NB4 (cell line): ENCODE measurements at regions not wholly inside any gene's neighbourhood (a gene's known extent, or its start where the extent isn't known, plus 50 kb on each side); places are given as distances from the start of the nearest gene placed in this dataset.

Source experiments
- POLR2A ChIP-seq: IDR thresholded peaks from 2 replicates; pipeline ENCODE4 v1.6.1; 2011; ENCODE audit warnings: mild to moderate bottlenecking; ENCODE audit not compliant: insufficient read length; ENCODE audit errors: extremely low read depth
- TF ChIP-seq, protein P1 (sequence below): IDR thresholded peaks from one replicate; pipeline ENCODE4 v1.5.1; 2012; ENCODE audit warnings: low read depth, low read length

DNA sequence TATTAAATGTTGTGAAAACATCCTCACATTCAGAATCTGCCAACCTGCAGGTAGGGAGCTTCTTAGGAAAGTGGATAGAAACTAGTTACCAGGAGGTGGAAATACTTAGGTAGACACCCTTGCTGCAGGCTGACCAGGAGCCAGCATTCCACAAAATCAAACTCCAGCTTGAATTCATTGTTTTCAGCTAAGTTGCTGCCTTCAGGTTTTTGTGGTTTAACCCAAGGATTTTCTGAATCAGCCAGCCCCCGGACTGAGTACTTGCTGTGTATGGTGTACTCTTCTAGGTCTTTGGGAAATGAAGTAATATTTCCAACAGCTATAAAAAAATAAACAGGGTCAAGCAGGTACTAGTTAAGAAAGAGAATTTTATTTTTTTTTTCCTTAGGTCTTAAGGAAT is 192.1 kb upstream of the CHST9 start:
- TF ChIP-seq, protein P1, sequence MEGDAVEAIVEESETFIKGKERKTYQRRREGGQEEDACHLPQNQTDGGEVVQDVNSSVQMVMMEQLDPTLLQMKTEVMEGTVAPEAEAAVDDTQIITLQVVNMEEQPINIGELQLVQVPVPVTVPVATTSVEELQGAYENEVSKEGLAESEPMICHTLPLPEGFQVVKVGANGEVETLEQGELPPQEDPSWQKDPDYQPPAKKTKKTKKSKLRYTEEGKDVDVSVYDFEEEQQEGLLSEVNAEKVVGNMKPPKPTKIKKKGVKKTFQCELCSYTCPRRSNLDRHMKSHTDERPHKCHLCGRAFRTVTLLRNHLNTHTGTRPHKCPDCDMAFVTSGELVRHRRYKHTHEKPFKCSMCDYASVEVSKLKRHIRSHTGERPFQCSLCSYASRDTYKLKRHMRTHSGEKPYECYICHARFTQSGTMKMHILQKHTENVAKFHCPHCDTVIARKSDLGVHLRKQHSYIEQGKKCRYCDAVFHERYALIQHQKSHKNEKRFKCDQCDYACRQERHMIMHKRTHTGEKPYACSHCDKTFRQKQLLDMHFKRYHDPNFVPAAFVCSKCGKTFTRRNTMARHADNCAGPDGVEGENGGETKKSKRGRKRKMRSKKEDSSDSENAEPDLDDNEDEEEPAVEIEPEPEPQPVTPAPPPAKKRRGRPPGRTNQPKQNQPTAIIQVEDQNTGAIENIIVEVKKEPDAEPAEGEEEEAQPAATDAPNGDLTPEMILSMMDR, result no peak
- TF ChIP-seq POLR2A, result no peak
